ACC112 (cell line): ENCODE measurements at regions not wholly inside any gene's neighbourhood (a gene's known extent, or its start where the extent isn't known, plus 50 kb on each side); places are given as distances from the start of the nearest gene placed in this dataset.

Experiments
- H2AFZ ChIP-seq: fragments of 200-600 bp; sonication (generic); one replicate; pipeline ENCODE4 v1.6.0; 2017; ENCODE audit warnings: antibody characterized with exemption, low read length; ENCODE audit not compliant: unreplicated experiment
- H3K27ac ChIP-seq: fragments of 200-600 bp; sonication (generic); 2 replicates; pipeline ENCODE4 v1.5.1; 2014; ENCODE audit warnings: low read depth, mild to moderate bottlenecking, antibody characterized with exemption, low read length, moderate library complexity
- H3K27me3 ChIP-seq: fragments of 200-600 bp; sonication (generic); 2 replicates; pipeline ENCODE4 v1.6.1; 2014; ENCODE audit warnings: mild to moderate bottlenecking, antibody characterized with exemption, low read length, moderate library complexity, mixed read lengths; ENCODE audit not compliant: insufficient read depth
- H3K36me3 ChIP-seq: fragments of 200-600 bp; sonication (generic); 2 replicates; pipeline ENCODE4 v1.6.1; 2016; ENCODE audit warnings: mild to moderate bottlenecking, antibody characterized with exemption, low read length, moderate library complexity, mixed read lengths; ENCODE audit not compliant: insufficient read depth
- H3K4me1 ChIP-seq: fragments of 200-600 bp; sonication (generic); one replicate; pipeline ENCODE4 v1.6.1; 2016; ENCODE audit warnings: low read length, mixed read lengths; ENCODE audit not compliant: insufficient read depth, unreplicated experiment, control insufficient read depth
- H3K4me3 ChIP-seq: fragments of 200-600 bp; sonication (generic); 2 replicates; pipeline ENCODE4 v1.5.1; 2014; ENCODE audit warnings: mild to moderate bottlenecking, low read depth, low read length
- H3K79me2 ChIP-seq: fragments of 200-600 bp; sonication (generic); one replicate; pipeline ENCODE4 v1.6.0; 2016; ENCODE audit warnings: low read length; ENCODE audit not compliant: control insufficient read depth, unreplicated experiment, insufficient read depth

- Histone ChIP-seq H3K36me3 (no peaks in the 10 kb centered on the region), H2AFZ (no peak overlapping the region), H3K27ac (no peak overlapping the region), H3K4me3 (no peak overlapping the region), H3K79me2 (no peaks in the 10 kb centered on the region), H3K4me1 (no peaks in the 10 kb centered on the region), H3K27me3 (no peaks in the 10 kb centered on the region)
Measured at GRCh38 chr7:85423209-85423895, 236.5 kb upstream of the SEMA3D start.

GRCh38 chr7:85415743-85416142 lies 228.9 kb upstream of the SEMA3D start:
- H3K36me3 ChIP-seq = no peaks in the 10 kb centered on the region

GRCh38 chr7:85413718-85414117 lies 226.9 kb upstream of the SEMA3D start:
- Histone ChIP-seq H3K27me3 (no peaks in the 10 kb centered on the region), H2AFZ (no peak overlapping the region), H3K36me3 (no peaks in the 10 kb centered on the region)

More at GRCh38 chr7:85415743-85416142, 228.9 kb upstream of the SEMA3D start:
- H3K4me1 ChIP-seq = no peaks in the 10 kb centered on the region
- no peak overlapping the region for H3K4me3 ChIP-seq
- no peaks in the 10 kb centered on the region for H3K27me3 ChIP-seq
- H3K27ac ChIP-seq = no peak overlapping the region
- no peaks in the 10 kb centered on the region for H3K79me2 ChIP-seq
- H2AFZ ChIP-seq = no peak overlapping the region

GRCh38 chr7:85412912-85413311 lies 226.1 kb upstream of the SEMA3D start:
- no peaks in the 10 kb centered on the region for H3K27me3 ChIP-seq
- H3K36me3 ChIP-seq = no peaks in the 10 kb centered on the region
- no peak overlapping the region for H3K4me3 ChIP-seq
- H3K4me1 ChIP-seq = no peaks in the 10 kb centered on the region
- no peaks in the 10 kb centered on the region for H3K79me2 ChIP-seq
- H2AFZ ChIP-seq = no peak overlapping the region
- no peak overlapping the region for H3K27ac ChIP-seq

More at GRCh38 chr7:85413718-85414117, 226.9 kb upstream of the SEMA3D start:
- H3K79me2 ChIP-seq = no peaks in the 10 kb centered on the region
- no peaks in the 10 kb centered on the region for H3K4me1 ChIP-seq
- no peak overlapping the region for H3K4me3 ChIP-seq
- H3K27ac ChIP-seq = no peak overlapping the region

- Histone ChIP-seq H3K27ac (no peak overlapping the region), H3K27me3 (no peaks in the 10 kb centered on the region), H3K36me3 (no peaks in the 10 kb centered on the region), H2AFZ (no peak overlapping the region), H3K79me2 (no peaks in the 10 kb centered on the region), H3K4me3 (no peak overlapping the region), H3K4me1 (no peaks in the 10 kb centered on the region)
Measured at GRCh38 chr7:85407391-85407790, 220.5 kb upstream of the SEMA3D start.

- H3K27ac ChIP-seq = no peak overlapping the region
- no peak overlapping the region for H3K4me3 ChIP-seq
- no peaks in the 10 kb centered on the region for H3K79me2 ChIP-seq
- no peaks in the 10 kb centered on the region for H3K4me1 ChIP-seq
- no peaks in the 10 kb centered on the region for H3K27me3 ChIP-seq
- no peak overlapping the region for H2AFZ ChIP-seq
- no peaks in the 10 kb centered on the region for H3K36me3 ChIP-seq
Measured at GRCh38 chr7:85405016-85405902, 218.4 kb upstream of the SEMA3D start.

GRCh38 chr7:85396676-85397075 lies 209.8 kb upstream of the SEMA3D start:
- Histone ChIP-seq H3K4me1 (no peaks in the 10 kb centered on the region), H3K27ac (no peak overlapping the region), H3K36me3 (no peaks in the 10 kb centered on the region), H3K79me2 (no peaks in the 10 kb centered on the region), H3K27me3 (no peaks in the 10 kb centered on the region), H2AFZ (no peak overlapping the region), H3K4me3 (no peak overlapping the region)

GRCh38 chr7:85392789-85393188 lies 205.9 kb upstream of the SEMA3D start:
- H3K79me2 ChIP-seq = no peaks in the 10 kb centered on the region
- no peaks in the 10 kb centered on the region for H3K36me3 ChIP-seq
- no peaks in the 10 kb centered on the region for H3K4me1 ChIP-seq
- H3K27me3 ChIP-seq = no peaks in the 10 kb centered on the region
- H3K4me3 ChIP-seq = no peak overlapping the region
- no peak overlapping the region for H2AFZ ChIP-seq
- no peak overlapping the region for H3K27ac ChIP-seq

- no peaks in the 10 kb centered on the region for H3K36me3 ChIP-seq
- H3K4me1 ChIP-seq = no peaks in the 10 kb centered on the region
- H3K27me3 ChIP-seq = no peaks in the 10 kb centered on the region
- no peak overlapping the region for H2AFZ ChIP-seq
- H3K4me3 ChIP-seq = no peak overlapping the region
- no peak overlapping the region for H3K27ac ChIP-seq
- no peaks in the 10 kb centered on the region for H3K79me2 ChIP-seq
Measured at GRCh38 chr7:85392326-85392725, 205.5 kb upstream of the SEMA3D start.

GRCh38 chr7:85386460-85386859 lies 199.6 kb upstream of the SEMA3D start:
- no peaks in the 10 kb centered on the region for H3K36me3 ChIP-seq

GRCh38 chr7:85384392-85384791 lies 197.5 kb upstream of the SEMA3D start:
- no peak overlapping the region for H2AFZ ChIP-seq
- H3K4me3 ChIP-seq = no peak overlapping the region
- no peaks in the 10 kb centered on the region for H3K36me3 ChIP-seq
- no peaks in the 10 kb centered on the region for H3K27me3 ChIP-seq
- H3K4me1 ChIP-seq = no peaks in the 10 kb centered on the region
- H3K27ac ChIP-seq = no peak overlapping the region
- H3K79me2 ChIP-seq = no peaks in the 10 kb centered on the region

More at GRCh38 chr7:85386460-85386859, 199.6 kb upstream of the SEMA3D start:
- no peak overlapping the region for H2AFZ ChIP-seq
- H3K27ac ChIP-seq = no peak overlapping the region
- no peaks in the 10 kb centered on the region for H3K27me3 ChIP-seq
- H3K4me3 ChIP-seq = no peak overlapping the region
- H3K79me2 ChIP-seq = no peaks in the 10 kb centered on the region
- H3K4me1 ChIP-seq = no peaks in the 10 kb centered on the region
